HG02852 (cell line): ENCODE measurements at regions not wholly inside any gene's neighbourhood (a gene's known extent, or its start where the extent isn't known, plus 50 kb on each side); places are given as distances from the start of the nearest gene placed in this dataset.

Experiments
- ATAC-seq: cut with Tn5 transposase; IDR thresholded peaks from one replicate; pipeline ENCODE4 v1.9.1; 2021; ENCODE audit warnings: mild to moderate bottlenecking, moderate library complexity; ENCODE audit not compliant: unreplicated experiment

DNA sequence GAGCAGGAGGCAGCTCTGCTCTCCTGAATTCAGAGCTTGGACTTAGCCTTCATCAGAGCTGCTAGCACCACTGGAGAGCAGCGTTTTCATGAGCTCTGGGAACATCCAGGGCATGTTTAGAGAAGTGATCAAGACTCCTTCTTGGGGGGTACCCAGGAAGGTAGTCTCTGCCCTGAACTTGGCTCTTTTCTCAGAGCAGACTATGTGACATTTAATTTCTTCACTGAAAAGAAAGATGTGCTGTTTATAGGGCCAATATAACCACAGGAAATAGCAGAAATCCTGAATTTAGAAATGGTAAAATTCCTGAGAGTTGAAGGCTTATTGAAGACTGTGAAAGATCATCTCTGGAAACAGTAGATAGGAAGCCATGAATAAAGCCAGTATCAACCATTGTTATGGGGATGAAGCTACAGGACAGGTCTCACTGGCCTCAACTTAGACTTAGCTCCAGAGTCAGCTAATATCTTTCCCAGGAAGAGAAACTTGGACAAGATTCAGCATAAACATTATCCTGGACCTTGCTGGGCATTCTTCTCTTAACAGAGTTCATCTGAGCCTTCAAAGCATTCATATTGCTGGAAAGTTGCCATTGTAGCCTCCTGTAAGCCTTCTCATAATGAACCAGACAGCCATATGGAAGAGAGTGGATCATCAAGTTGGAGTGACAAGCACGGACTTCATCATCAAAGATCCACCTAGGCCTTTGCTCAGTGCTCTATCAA is 386.6 kb upstream of the THBS1 start:
- no peak for ATAC-seq

DNA sequence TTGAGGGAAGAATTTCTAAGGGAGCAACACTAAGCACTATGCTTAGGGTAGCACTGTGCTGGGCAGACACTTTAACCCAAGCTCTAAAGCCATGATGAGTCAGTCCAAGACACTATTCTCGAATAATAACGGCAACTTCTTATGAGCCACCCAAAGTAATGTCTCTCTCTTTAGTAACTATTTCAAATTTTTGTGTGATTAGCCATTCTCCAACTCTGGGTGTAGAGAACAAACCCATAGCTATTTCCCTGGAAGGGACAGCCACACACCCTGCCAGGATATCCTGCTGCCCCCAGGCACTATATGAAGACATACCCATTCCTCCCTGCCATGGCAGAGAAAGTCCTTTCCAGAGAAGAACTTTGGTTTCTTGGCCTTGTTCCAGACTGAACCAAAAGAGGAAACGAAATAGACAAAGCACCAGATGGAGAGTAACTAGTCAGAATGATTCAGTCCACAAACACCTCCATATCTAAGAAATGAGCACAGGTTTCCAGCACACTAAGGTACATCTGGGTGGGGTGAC is 384.9 kb upstream of the THBS1 start:
- ATAC-seq: no peak

DNA sequence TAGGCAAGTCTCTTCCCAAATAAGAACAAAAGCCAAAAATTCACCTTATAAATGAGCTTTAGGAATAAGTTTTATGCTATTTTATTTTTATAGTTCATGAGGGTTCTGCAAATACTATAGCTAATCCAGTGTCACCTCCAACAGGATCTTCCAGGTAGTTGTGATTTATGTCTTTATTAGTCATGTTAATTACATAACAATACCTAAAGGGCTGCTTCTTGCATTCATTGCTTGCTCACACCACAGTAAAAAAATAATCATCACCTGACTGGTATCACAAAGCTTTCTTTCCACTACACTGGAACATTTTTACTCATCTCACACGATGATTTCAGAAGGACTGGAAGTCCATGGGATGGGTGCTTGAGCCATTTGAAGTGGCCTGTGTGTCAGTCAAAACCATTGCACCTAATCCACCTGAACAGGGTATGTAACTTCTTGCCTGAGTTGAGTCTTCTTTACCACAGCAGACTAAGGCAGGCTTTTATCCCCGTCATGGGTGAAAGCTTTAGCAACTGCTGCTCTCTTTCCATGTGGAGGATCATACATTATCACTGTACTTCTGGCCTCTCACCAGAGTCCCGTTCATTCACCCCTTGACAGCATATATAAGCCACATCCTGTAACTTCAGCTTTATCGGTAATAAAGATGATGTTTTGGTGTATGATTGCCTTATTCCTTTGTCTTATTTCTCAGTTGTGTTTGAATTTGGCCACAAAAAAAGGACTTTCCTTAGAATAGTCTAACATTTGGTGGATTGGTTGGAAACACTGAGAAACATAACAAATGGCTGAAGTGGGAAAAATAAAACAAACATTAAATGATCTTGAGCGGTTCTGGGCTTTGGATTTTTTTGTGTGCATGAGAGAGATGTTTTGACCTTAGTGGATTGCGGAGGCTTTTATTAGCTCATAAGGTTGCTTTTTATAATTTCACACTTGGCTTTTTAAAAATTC is 382.6 kb upstream of the THBS1 start:
- ATAC-seq: no peak

DNA sequence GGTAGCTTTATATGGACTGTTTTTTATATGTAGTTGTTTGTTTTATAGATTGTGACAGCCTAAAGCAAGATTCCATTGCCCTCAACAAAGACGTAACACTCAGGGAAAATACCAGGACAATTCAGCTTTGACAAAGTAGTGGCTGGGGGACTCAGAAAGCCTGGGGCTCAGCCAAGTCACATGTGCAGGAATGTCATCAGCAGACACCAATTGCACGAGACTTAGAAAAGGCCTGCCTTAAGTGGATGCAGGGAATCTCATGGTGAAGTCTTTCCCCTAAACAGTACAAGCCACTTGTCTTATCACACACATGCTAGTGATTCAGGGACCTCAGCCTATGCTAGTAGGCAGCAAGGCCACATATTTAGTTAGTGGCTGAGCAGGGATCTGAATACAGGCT is 381.8 kb upstream of the THBS1 start:
- no peak for ATAC-seq

DNA sequence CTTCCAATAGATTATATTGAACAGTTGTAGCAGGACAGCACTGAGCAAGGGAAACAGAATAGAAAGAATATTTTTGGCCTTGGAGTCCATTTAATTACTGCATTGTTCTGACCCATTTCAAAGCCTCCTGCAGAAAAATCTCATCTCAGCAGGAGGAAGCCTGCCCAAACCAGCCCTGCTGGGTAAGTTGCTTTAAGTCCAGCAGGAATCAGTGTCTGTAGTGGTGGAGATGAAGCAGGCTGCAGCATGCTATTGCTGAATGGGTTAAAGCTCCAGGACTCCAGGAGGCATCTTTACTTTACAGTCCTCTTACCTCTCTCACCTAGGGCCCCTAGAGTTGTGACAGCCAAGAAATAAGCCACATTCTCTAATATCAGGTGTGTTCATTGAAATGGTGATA is 380.3 kb upstream of the THBS1 start:
- ATAC-seq: no peak

DNA sequence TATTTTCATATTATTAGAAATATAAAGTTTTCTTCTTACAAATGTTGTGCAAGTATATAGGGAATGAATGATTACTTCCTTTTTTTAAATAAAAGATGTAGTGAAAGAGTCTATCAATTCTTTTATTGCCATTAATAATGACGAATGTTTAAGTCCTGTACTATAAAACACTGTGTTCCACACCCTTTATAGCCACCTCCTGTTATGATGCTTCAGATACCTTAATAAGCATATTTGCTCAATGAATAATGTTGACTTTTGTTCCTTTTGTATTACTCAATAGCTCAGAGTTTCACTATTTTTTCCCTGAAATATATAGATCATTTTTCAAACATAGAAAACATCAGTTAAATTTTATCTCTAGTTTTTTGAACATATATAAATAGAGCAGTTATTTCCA is 378.2 kb upstream of the THBS1 start:
- ATAC-seq: no peak

DNA sequence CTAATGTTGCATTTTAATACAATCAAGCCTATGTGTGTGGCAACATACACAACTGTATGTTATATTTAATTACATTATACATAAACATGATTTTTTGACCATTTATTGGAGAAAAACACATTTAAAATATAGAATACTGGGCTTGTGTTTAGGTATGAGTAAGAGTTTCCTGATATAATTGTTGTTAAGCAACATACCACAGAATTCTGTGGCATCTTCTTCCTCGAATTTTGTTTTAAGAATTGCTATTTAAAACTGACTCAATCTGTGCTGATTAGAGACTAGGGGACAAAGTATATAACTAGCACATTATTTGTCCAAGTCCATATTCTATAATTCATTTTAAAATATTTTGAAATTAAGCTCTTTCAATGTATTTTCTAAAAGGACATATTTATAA is 376.8 kb upstream of the THBS1 start:
- ATAC-seq: no peak

DNA sequence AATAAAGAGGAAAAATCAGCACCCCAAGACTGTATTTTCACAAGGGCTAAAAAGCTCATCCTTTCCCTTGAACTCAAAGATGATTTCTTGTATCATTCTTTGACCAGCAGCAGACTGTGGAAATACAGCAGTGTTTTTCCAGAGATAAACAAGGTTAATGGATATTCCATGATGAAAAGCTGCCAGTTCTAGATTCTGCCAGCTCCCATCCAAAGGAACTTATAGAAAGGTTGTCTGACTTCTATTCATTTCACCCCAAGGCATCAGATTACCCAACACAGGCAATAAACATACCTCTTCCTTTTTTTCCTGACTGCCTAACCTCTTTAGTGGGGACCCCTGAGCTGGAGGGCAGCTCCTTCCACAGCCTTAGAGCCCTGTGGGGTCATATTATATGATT is 375.8 kb upstream of the THBS1 start:
- no peak for ATAC-seq

DNA sequence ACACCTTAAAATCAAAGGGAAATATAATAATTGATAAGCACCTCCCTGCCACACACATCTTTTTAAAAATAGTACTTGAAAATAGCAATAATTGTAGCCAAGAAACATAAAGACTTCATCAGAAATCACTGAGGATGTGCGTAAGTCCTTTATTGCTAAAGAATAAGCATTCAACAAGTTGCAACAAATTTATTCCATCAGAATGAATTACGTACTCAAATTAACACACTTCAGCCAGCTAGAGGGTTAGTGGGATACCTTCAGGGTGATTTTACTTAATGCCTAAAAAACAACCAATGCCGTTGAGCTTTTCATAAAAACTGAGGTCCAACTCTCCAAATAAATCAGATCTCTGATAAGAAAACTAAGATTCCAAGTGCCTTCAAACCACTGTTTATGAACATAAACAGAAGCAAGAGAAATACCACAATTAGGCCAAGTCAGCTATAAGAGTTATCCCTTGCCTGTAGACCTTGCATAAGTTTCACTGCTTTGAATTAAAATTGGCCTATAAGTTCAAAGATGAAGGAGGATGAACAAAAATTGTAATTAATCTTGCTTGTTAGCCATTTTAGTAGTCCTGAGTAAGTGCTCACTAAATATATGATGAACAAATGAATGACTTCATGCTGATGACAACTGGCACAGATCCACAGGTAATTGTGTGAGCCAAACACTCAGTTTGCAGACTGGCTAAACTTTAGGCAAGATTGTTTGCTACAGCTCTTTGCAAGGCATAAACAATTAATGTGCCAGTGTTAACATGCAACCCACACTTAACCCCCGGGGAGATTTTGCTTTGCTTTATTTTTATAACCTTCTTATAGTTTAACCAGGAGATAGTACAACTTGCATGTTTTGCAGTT is 375.1 kb upstream of the THBS1 start:
- no peak for ATAC-seq

DNA sequence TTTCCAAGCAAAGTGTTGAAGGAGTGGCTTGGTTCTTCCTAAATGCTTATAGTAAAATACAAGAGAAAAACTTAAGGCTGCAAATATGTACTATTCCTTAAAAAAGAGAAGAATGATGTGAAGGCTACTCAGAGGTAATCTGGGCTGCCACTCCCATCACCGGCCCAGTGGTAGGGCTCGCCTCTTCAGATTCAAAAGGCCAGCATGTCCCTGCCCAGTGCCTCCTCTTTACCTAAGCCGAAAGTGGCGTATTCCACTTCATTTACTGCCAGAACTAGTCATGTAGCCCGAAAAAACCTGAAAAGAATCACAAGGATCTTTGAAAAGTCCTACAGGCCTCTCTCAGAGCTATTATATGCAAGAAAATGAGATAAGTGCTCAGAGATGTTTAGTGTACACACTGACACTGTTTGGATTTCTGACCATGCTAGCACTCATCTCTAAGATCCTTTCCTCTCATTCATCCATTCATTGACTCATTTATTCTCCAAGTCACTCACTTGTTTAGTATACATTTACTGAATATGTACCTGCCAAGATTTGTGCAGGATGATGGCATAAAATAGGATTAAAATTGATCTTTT is 373.3 kb upstream of the THBS1 start:
- ATAC-seq: no peak

DNA sequence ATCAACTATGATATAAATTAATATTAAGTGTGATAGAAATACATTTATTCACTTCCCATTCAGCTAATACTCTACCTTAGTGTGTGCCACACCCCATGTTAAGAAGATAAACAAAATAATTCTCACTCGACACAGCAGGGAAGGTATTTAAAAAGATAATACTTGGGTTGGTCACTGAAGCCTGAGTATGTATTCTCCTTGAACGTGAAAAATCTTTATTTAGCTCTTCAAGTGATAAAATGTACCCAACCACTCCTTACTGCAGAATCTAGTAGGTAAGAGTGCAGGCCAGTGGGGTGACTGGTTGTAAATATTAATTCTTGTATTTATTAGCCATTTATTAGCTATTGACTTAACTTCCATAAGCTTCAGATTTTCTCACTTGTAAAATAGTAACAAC is 372.7 kb upstream of the THBS1 start:
- no peak for ATAC-seq

DNA sequence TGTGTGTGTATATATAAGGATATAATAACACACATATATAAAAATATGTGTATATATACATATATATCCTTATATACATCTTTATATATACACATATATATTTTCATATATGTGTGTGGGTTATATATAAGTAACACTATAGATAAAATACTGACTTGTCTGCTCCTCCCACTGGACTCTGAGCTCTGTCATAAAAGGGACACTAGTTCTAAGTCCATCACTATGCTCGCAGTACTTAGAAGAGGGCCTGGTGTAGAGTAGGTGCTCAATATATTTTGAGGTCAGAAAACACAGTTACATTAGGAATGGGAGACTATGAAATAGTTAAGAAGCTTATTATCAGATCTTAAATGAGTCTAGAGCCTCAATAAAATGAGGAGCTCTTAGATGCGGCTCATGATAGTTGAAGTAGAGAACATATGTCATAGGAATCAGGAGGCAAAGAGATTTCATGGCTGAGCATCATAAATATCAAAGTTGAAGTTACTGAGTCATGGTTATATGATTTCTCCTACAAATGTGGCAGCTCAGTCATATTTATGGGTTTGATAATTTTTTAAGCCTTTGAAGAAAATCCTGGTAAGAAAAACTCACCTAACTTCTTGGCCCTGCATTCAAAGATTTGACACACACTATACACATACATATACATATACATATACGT is 371.2 kb upstream of the THBS1 start:
- no peak for ATAC-seq

DNA sequence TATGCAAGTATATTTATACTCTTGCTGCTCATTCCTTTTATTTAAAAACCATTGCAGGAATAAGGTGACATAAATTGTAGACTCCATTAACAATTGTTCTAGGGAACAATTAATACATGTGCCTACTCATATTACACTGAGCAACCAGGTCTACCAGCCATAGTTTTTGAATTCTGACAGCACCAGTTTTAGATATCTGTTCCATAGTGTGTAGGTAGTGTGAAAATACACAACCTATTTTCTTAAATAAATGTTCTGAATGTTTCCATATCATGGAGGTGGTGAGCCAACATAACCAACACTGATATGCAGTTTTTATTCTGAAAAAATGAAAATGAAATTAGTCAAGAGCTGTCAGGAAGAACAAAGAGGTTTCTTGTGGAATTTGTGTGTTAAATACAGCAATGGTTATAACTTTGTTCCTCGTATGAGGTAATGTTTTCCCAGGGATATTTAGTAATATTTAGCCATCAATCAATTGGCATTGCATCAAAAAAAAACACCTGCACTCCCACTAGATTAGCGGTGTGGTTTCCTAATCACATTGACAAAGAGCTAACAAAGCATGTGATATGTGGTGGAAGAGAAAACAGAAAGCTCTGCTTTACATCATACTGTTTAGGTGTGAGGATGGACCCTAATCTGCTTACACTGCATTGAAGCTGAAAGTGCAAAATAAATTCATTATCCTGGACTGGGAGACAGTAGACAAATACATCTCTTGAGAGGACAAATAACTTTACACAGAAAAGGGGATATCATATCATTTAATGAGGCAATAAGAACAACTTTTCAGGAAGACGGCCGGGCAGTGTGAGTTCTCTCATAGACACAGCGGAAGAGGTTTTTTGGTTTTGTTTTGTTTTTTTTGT is 369.5 kb upstream of the THBS1 start:
- ATAC-seq: no peak

DNA sequence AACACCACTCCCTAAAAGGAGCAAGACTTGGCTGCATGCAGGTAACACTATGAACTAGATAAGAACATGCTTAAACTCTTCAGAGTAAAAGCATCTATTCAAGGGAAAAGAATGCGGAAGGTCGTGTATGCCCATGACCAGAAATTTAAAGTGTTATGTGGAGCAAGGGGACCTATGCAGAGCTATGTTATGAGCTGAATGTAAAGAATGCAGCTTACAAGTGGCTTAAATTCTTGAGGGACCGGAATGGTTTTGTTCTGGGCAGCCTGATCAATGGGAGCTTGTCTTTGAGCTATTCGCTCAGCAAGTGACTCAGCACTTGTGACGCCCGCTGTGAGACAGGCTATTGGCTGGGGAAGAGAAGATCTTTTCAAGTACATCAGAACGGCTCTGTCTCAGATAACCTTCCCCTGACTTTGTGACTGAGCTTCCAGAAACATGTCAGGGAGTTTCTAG is 367.5 kb upstream of the THBS1 start:
- ATAC-seq: no peak

DNA sequence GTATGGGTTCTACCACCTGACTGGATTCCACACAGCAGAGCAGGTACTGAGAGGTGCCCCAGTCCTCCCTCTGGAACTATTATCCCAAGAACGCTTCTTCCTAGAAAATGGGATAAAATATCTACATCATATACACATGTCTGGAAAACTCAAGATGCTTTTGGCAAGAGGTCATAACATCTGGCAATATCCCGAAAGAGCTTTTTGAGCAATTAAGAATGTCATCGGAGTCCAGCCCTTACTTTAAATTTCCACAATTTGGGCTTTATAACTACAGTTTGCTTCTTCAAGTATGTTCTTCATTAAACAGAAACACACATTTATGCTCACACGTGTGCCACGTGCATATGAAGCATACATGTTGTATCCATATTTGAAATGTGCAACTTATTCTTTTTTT is 365.9 kb upstream of the THBS1 start:
- no peak for ATAC-seq

DNA sequence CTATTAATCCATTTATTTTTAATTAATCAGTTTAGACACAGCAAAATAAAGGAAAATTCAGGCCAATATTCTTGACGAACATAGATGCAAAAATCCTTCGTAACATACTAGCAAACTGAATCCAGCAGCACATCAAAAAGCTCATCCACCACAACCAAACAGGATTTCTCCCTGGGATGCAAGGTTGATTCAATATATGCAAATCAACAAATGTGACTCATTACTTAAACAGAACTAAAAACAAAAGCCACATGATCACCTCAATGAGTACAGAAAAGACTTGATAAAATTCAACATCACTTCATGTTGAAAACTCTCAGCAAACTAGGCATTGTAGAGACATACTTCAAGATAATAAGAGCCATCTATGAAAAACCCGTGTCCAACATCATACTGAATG is 364.1 kb upstream of the THBS1 start:
- no peak for ATAC-seq

DNA sequence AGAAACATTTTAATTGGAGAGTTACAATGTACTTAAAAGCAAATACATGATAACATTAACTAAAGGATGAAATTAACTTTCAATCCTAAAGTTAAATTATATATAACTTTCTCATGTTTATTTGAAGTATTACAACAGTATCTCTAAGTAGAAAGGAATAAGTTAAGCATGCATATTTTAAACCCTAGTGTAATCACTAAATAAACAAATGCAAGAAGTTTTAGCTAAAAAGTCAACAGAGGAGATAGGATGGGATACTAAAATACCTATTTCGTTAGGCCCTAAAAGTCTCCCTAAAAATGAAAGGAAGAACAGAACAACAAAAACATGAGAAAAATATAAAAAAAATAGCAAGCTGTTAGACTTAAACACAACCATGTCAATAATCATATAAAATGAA is 361.3 kb upstream of the THBS1 start:
- ATAC-seq: no peak

DNA sequence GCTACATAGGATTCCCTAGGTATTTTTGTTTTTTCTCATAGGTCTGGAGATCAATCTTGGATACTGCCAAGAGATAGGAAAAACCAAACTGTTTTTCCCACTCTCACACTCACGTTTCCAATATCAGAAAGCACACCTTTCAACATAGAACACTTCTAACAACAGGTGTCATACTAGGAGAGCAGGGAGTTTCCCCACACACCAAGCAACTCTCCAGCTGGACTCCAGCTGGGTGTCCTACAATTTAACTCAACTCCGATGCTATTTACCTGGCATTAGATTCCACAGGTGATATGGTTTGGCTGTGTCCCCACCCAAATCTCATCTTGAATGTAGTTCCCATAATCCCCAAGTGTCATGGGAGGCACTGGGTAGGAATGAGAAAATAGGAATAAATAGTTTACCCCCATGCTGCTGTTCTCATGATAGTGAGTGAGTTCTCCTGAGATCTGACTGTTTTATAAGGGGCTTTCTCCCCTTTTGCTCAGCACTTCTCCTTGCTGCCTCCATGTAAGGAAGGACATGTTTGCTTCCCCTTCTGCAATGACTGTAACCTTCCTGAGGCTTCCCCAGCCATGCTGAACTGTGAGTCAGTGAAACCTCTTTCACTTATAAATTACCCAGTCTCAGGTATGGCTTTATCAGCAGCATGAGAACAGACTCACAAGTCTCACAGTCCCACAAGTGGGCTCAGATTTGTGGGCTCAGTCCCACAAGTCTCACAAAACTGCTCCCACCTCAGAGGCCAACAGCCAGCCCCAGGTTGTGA is 354.5 kb upstream of the THBS1 start:
- no peak for ATAC-seq
